ENCODE measurements at regions not wholly inside any gene's neighbourhood (a gene's known extent, or its start where the extent isn't known, plus 50 kb on each side); places are given as distances from the start of the nearest gene placed in this dataset.

DNA sequence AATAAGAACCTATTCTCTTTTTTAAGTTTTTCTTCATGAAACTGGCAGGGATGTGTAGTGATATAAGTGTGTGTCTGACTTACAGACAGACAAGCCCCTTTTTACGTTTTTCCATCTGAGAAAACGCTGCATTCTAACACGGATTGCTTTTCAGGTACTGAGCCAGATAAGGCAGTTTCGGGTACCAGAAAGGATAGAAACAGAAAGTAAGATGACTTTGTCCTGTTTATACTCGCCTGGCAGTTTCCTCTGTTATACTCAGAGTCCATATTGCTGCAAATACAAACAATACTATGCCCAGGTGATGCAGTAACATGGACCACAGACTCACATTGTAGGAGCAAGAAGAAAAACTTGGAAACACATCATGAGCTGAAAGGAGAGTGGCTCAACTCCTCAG is 2320.6 kb upstream of the AGA start:
- TF ChIP-seq, protein P1, sequence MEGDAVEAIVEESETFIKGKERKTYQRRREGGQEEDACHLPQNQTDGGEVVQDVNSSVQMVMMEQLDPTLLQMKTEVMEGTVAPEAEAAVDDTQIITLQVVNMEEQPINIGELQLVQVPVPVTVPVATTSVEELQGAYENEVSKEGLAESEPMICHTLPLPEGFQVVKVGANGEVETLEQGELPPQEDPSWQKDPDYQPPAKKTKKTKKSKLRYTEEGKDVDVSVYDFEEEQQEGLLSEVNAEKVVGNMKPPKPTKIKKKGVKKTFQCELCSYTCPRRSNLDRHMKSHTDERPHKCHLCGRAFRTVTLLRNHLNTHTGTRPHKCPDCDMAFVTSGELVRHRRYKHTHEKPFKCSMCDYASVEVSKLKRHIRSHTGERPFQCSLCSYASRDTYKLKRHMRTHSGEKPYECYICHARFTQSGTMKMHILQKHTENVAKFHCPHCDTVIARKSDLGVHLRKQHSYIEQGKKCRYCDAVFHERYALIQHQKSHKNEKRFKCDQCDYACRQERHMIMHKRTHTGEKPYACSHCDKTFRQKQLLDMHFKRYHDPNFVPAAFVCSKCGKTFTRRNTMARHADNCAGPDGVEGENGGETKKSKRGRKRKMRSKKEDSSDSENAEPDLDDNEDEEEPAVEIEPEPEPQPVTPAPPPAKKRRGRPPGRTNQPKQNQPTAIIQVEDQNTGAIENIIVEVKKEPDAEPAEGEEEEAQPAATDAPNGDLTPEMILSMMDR (IDR thresholded peaks at IDR 0.05; ENCODE audit: low read depth, low read length) = no peak
- DNase-seq (ENCODE audit: extremely low read depth, low read depth) = no peak

DNA sequence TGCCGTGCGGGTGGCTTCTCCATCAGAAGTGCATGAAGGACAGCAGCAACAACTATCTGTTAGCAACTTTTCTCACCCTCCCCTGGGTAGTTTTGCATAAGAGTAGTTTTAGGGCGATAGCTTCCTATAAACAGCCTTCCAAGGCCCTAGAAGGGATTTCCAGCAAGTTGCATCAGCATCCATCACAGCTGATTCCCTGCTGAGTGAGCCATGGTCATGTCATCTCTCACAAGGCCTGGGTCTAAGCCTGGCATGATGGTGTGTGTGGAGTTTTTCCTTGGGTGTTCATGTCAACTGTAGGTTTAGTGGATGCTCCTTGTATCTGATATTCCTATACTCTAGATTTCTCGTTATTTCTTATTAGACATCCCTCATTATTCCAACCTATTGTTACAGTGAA is 2324.7 kb upstream of the AGA start:
- TF ChIP-seq, protein P1 (IDR thresholded peaks at IDR 0.05; ENCODE audit: low read depth, low read length) = no peak
- no peak for DNase-seq (ENCODE audit: extremely low read depth, low read depth)

DNA sequence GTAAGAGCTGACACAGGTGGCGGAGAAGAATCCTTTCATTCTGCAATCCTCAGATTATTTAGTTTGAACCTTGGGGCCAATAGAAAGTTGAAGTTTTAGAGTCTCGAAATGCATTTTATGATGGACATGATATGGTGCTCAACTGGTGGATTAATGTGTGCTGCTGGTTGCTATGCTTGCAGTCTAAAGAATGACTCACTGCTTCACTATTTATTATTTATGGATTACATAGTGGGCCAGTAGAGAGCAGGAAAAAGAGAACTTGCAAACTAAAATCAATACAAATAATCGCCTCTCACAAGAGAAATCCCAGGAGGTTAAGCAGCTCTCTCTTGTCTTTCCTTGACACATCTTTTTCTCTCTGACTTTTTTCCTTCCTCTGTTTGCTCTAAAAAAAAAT is 2326.8 kb upstream of the AGA start:
- DNase-seq (ENCODE audit: extremely low read depth, low read depth) = no peak
- TF ChIP-seq, protein P1 (IDR thresholded peaks at IDR 0.05; ENCODE audit: low read depth, low read length) = no peak

- TF ChIP-seq, protein P1 (IDR thresholded peaks at IDR 0.05; ENCODE audit: low read depth, low read length) = no peak
- DNase-seq (ENCODE audit: extremely low read depth, low read depth) = no peak
Observed at GRCh38 chr4:179797738-179798137, 2355.5 kb upstream of the AGA start.

GRCh38 chr4:179803857-179804256 is 2361.6 kb upstream of the AGA start:
- DNase-seq (ENCODE audit: extremely low read depth, low read depth) = no peak

GRCh38 chr4:179804440-179804839 is 2362.2 kb upstream of the AGA start:
- DNase-seq (ENCODE audit: extremely low read depth, low read depth) = no peak
- TF ChIP-seq, protein P1 (IDR thresholded peaks at IDR 0.05; ENCODE audit: low read depth, low read length) = no peak

More at GRCh38 chr4:179803857-179804256, 2361.6 kb upstream of the AGA start:
- TF ChIP-seq, protein P1 (IDR thresholded peaks at IDR 0.05; ENCODE audit: low read depth, low read length) = no peak

DNA sequence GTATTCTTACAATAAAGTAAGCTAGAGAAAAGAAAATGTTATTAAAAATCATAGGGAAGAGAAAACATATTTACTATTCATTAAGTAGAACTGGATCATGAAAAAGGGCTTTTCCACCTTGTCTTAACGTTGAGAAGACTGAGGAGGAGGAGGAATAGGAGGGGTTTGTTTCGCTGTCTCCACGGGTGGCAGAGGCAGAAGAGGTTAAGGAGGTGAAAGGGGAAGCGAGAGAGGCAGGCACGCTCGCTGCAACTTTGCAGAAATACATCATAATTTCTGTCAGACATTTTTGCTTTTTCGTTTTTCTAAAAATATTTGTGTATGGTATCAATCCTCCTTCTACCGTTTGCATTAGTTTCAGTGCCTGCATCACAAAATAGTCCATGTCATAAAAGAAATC is 2375.1 kb upstream of the AGA start:
- no peak for DNase-seq (ENCODE audit: extremely low read depth, low read depth)
- TF ChIP-seq, protein P1 (IDR thresholded peaks at IDR 0.05; ENCODE audit: low read depth, low read length) = no peak
